GM19351 (cell line): ENCODE measurements at regions not wholly inside any gene's neighbourhood (a gene's known extent, or its start where the extent isn't known, plus 50 kb on each side); places are given as distances from the start of the nearest gene placed in this dataset.
"Not testable (repeated sequence)": the region's sequence is repeated elsewhere in the genome, so short reads cannot be mapped to it uniquely, and the experiment has no call there.

Experiments
- ATAC-seq: cut with Tn5 transposase; IDR thresholded peaks from one replicate; pipeline ENCODE4 v1.9.1; 2021; ENCODE audit warnings: mild to moderate bottlenecking, moderate library complexity; ENCODE audit not compliant: unreplicated experiment

DNA sequence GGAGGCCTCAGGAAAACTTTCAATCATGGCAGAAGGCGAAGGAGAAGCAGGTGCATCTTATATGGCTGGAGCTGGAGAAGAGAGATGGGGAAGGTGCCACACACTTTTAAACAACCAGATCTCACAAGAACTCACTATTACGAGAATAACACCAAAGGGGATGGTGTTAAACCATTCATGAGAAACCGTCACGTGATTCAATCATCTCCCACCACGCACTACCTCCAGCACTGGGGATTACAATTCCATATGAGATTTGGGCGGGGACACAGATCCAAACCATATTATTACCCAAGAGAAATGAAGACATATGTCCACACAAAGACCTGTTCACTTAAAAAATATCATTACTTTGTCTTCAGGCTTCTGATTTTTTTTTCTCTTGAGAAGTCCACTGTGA lies 518.5 kb downstream of the DCDC2C start:
- ATAC-seq: no peak

- not testable (repeated sequence) for ATAC-seq
Observed at GRCh38 chr2:4244422-4244821, 541.0 kb downstream of the DCDC2C start.

- no peak for ATAC-seq
Observed at GRCh38 chr2:4246364-4247131, 543.2 kb downstream of the DCDC2C start.

DNA sequence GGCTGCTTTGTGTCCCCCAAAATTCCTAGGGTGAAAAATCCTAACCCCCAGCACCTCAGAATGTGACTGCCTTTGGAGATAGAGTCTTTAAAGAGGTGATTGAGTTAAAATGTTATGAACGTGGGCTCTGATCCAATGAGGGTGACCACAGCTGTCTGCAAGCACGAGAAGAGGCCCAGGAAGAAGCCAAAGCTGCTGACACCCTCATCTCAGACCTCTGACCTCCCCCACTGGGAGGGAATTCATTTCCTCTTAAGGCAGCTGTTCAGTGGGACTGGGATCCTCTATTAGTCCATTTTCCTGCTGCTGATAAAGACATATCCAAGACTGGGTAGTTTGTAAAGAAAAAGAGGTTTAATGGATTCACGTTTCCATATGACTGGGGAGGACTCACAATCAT lies 544.4 kb downstream of the DCDC2C start:
- ATAC-seq: no peak

GRCh38 chr2:4255491-4255890 lies 552.1 kb downstream of the DCDC2C start:
- ATAC-seq: no peak

- ATAC-seq: no peak
Observed at GRCh38 chr2:4256351-4256750, 553.0 kb downstream of the DCDC2C start.

DNA sequence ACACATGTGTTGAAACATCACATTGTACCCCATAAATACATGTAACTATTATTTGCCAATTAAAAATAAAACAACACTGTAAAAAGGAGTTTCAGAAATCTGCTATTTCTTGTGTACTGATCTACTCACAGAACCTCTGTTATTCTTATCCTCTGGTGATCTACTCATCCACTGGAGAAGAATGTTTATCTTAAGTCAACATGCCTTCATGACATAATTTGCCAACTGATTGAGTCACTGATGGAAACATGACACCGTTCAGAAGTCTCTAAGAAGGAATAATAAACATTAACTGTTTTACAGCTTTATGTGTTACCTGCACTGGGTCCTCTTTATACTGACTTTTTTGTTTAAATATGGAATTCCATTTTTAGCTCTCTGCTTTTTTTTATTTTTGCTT lies 555.2 kb downstream of the DCDC2C start:
- ATAC-seq: no peak

DNA sequence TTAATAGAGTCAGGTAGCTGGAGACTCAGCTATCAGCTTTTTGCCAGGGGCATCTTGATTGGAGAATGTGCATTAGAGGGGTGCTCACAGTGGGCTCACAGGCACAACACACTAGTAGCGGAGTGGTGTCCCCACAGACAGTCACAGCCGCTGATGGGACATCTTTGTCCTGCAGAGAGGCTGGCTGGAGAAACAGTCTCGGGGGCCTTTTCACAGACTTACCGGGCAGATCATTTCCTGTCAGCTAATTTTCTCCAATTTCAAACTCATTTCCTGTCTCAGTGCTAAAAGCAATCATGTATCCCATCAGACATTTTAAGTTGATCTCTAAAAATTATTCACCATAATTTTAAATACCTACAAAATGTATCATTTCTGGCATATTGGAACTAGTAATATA lies 562.6 kb downstream of the DCDC2C start:
- ATAC-seq: no peak

GRCh38 chr2:4269885-4270284 lies 566.5 kb downstream of the DCDC2C start:
- no peak for ATAC-seq

DNA sequence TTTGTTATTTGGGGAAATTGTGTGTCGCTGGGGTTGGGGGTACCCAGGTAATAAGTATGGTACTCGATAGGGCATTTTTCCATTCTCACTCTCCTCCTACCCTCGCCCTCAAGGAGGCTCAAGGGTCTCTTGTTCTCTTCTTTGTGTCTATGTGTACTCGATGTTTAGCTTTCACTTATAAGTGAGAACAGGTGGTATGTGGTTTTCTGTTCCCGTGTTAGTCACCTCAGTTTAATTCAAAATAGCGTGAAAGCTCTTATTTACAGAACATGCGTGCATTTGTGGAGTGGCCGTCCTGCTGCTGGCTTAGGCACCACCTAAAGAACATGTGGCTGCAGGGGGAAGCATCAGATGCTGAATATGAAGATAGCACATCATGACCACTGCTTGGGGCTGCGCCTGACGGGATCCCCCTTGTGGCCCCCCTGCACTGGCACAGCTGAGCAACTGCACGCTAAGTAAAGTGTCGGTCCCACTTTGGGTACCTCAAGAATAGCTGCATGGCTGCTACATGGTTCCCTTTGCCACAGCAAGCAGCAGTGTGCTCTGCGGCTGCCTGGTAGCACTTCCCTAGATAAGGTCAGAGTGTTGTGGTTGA lies 569.0 kb downstream of the DCDC2C start:
- no peak for ATAC-seq

- ATAC-seq: no peak
Observed at GRCh38 chr2:4278392-4278791, 575.0 kb downstream of the DCDC2C start.

DNA sequence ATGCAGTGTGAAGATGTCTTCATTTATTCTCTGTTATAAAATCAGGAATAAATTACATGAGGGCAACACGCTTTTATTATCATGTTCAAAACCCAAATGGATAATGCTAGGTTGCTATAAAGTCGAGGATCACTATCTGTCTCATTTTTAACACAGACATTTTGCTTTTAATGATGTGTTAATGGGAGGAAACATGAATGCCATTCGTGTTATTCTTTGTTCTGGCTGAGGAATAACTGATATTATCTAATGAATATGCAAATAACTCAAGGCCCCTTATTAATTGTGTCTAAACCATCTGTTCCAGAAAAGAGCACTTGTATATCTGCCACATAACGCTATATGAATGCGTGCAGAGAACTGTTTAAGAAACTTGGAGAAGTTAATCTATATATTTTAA lies 576.1 kb downstream of the DCDC2C start:
- ATAC-seq: no peak

GRCh38 chr2:4291430-4291829 lies 588.1 kb downstream of the DCDC2C start:
- no peak for ATAC-seq

DNA sequence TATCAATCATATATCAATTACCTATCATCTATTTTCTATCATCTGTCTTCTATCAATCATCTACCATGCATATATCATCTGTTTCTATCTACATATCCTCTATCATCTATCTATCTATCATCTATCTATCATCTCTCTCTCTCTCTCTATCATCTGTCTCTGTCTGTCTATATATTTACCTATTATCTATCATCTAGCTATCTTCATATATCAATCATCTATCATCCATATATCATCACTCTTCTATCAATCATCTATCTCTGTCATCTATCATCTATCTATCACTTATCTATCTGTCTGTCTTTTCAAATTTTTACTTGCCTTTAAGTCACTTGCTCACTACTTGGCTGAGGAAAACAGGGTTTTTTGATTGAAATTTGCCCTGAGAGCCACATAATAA lies 592.3 kb downstream of the DCDC2C start:
- ATAC-seq: no peak

GRCh38 chr2:4300616-4301015 lies 597.2 kb downstream of the DCDC2C start:
- ATAC-seq: no peak

DNA sequence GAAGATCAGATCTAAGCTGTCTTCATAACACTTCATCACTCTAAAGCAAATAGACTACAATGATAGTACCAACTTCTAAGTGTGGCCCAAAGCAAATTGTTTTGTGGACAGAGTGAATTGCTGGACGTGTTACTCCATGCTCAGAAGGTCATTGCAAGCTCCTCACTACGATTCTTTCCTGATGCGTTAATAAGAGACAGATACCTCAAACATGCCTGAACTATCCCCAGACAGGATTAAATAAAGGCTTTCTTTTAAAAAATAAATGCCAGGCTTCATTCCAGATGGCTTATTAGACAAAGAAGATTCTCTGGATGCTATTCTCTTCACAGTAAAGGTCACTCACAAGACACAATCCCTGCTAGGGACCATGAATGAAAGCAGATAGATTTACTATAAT lies 621.2 kb downstream of the DCDC2C start:
- ATAC-seq: no peak

- no peak for ATAC-seq
Observed at GRCh38 chr2:4336864-4337263, 633.5 kb downstream of the DCDC2C start.

- no peak for ATAC-seq
Observed at GRCh38 chr2:4338345-4338744, 635.0 kb downstream of the DCDC2C start.

DNA sequence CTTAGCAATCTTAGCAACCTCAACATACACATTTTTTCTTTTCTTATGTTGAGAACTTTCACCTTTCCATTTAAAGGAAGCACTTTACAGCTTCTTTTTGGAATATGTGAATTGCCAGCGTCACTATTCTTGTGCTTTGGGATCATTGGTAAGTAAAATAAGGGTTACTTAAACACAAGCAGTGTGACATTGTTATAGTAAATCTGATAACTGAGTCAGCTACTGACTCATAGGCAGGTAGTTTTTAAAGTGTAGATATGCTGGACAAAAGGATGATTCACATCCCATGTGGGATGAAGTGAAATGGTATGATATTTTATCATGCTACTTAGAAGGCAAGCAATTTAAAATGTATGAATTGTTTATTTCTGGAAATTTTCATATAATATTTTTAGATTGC lies 637.2 kb downstream of the DCDC2C start:
- no peak for ATAC-seq

GRCh38 chr2:4346628-4347027 lies 643.3 kb downstream of the DCDC2C start:
- no peak for ATAC-seq

DNA sequence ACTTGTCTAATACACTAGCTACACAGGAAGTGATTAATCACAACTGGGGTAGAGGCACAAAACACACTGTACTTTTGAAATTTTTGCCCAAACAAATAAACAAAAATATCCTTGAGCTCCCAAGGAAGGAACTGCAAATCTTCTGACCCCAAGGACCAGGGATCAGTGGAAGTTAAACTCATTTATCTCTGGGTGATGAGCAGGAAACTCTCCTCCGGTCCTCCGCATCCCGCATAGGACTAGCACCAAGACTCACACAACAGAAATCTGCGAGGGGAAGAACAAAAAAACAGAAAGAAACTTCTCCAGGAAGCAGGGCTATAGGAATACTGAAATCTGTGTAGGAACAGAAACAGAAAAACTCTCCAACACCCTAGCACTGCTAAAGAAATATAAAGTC lies 650.3 kb downstream of the DCDC2C start:
- no peak for ATAC-seq

GRCh38 chr2:4354164-4354563 lies 650.8 kb downstream of the DCDC2C start:
- ATAC-seq: no peak

- peak; percentile 53 for ATAC-seq
Observed at GRCh38 chr2:4354678-4355077, 651.3 kb downstream of the DCDC2C start.
